ENCODE measurements at regions not wholly inside any gene's neighbourhood (a gene's known extent, or its start where the extent isn't known, plus 50 kb on each side); places are given as distances from the start of the nearest gene placed in this dataset.

DNA sequence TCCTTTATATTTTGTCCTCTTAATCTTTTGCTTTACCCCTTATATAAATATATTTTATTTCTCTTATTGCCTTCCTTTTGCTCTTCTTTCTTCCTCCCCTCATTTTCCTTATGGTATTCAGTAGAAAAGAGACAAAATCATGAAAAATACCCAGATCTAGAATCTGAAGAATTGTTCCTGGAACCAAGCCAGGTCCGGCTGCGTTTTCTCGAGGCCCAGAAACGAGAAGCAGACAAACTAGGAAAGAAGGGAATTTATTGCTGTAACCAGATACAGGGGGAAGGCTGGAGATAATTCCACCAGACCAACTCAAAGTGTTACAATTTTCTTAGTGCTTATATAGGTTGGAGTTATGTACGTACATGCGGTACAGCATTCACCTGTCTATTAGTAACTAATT is 328.7 kb downstream of the GABRG1 start:
- TF ChIP-seq, protein P1, sequence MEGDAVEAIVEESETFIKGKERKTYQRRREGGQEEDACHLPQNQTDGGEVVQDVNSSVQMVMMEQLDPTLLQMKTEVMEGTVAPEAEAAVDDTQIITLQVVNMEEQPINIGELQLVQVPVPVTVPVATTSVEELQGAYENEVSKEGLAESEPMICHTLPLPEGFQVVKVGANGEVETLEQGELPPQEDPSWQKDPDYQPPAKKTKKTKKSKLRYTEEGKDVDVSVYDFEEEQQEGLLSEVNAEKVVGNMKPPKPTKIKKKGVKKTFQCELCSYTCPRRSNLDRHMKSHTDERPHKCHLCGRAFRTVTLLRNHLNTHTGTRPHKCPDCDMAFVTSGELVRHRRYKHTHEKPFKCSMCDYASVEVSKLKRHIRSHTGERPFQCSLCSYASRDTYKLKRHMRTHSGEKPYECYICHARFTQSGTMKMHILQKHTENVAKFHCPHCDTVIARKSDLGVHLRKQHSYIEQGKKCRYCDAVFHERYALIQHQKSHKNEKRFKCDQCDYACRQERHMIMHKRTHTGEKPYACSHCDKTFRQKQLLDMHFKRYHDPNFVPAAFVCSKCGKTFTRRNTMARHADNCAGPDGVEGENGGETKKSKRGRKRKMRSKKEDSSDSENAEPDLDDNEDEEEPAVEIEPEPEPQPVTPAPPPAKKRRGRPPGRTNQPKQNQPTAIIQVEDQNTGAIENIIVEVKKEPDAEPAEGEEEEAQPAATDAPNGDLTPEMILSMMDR (IDR thresholded peaks at IDR 0.05): no peak
- TF ChIP-seq POLR2A (IDR thresholded peaks at IDR 0.05): no peak
- TF ChIP-seq EP300 (IDR thresholded peaks at IDR 0.05): no peak
- no peak for TF ChIP-seq POLR2AphosphoS5 (IDR thresholded peaks at IDR 0.05)
